IPS-18c (cell line): ENCODE measurements at regions not wholly inside any gene's neighbourhood (a gene's known extent, or its start where the extent isn't known, plus 50 kb on each side); places are given as distances from the start of the nearest gene placed in this dataset.
"Not testable (repeated sequence)": the region's sequence is repeated elsewhere in the genome, so short reads cannot be mapped to it uniquely, and the experiment has no call there.

Experiments used
- H3K4me3 ChIP-seq: 2 replicates; pipeline ENCODE4 v1.7.0; 2013; ENCODE audit warnings: low read depth, mild to moderate bottlenecking, low read length, moderate library complexity; ENCODE audit not compliant: insufficient read depth
- H3K9me3 ChIP-seq: one replicate; pipeline ENCODE4 v1.6.1; 2013; ENCODE audit warnings: mild to moderate bottlenecking, low read length, moderate library complexity; ENCODE audit not compliant: control insufficient read depth, insufficient read depth

GRCh38 chr1:65524931-65525265 is 104.4 kb downstream of the LEPR start:
- no peaks in the 10 kb centered on the region for H3K9me3 ChIP-seq
- peak overlapping the region; percentile 57; the same call in 1 of the 2 replicates for H3K4me3 ChIP-seq

DNA sequence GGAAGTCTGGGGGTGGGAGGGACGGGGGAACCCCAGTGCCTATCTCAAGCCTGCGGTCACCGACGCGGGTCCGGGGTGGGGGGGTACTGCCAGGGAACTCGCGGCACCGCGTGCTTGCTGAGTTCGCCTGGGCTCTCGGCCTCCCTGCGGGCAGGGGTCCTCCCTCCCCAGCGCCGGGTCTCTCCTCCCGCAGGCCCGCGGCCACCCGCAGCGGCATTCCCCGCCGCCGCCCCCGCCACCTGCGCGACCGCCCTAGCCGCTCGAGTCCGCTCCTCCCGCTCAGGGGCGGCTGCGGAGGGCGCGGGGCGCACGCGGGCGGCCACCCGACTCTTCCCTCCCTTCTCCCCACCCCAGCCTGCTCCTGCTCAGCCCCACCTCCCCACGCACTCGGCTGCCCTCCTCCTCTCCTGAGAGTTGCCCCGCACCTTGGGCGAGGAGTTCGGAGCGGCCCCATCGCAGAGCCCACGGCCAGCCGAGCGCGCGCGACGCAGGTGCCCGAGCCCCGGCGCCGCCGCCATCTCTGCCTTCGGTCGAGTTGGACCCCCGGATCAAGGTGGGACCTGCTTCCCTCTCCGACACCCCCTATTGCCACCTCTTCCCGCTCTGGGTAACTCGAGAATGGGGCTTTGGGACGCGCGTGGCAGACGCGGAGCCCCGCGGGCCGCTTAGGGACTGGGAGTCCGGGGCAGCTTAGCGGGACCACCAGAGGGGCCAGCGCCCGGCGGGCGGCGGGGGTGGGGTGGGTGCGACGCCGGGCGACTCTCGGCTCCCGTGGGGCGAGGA is 105.0 kb downstream of the LEPR start:
- peak overlapping the region; percentile 57 for H3K4me3 ChIP-seq
- no peaks in the 10 kb centered on the region for H3K9me3 ChIP-seq

DNA sequence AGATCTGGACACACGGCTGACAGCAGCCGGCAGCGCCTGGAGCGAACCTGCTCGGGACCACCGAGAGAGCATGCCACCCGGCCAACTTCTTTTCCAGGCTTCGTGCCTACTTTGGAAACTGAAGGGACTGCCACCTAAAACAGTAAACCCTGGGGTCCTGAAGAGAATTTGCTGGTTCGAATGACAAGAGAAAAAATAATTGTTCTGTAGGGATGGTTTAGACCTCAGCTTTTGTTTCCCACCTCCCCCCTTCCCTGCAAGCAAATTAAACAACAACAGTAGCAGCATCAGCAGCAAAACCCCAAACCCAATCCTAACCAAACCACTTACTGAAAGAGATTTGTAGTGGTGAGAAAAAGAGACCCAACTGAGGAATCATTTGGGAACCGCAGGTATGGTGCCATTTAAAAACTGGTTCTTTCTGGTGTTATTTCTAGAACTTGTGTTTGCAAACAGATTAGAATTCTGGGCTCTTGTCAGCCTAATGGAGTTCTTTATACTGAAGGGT is 105.6 kb downstream of the LEPR start:
- Histone ChIP-seq H3K4me3 (peak overlapping the region; percentile 57; the same call in 1 of the 2 replicates), H3K9me3 (no peaks in the 10 kb centered on the region)

DNA sequence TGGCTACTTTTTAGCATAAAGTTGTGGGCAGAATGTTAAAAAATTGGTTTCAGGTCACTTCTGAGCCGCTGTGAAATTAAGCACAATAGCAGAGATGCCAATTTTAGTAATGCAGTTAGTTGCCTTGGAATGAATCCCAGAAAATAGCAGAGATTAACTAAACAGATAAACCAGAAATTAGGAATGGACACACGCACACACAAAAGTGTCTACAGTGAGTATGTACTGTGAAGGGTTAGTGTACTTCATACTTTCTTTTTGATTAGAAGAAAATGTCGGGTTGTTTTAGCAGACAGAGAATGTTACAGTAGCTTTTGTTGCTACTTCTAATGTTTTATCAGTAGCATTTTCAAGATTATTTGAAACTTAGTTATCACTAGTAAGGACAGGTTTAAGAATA is 106.7 kb downstream of the LEPR start:
- Histone ChIP-seq H3K4me3 (no peak overlapping the region), H3K9me3 (no peaks in the 10 kb centered on the region)

DNA sequence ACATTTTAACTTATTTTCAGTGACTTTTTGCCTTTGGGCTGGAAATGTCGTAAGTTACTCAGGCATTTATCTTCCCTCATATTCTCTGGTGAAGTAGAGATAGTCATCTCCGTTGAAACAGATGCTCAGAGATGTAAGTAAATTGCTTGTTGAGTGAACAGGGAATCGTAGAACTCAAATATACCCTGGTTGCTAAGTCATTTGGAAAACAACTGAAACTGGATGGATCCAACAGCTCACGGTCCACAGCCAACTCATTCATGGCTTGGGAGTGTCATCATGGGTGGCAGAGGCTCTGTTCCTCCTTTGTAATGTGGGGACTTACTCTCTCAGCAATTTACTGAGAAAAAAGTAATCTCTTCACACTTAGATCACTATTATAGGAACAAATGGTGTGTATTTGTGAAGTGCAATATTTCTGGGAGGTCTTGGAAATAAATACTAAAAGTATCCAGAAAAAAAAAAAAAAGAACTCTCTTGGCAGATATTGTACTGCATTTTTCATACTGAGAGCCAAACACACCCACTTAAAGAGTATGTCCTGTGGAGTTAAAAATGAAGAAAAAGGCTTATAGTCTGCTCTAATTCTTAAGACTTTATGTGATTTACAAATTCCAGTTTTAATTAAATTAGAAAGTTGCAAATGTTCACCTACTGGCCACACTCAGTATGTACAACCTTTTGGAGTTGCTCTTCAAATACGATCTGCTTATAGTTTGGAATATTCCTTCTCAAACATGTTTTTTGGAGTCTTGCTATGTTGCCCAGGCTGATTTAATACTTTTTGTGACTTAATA is 107.4 kb downstream of the LEPR start:
- Histone ChIP-seq H3K4me3 (no peak overlapping the region), H3K9me3 (no peaks in the 10 kb centered on the region)

- Histone ChIP-seq H3K4me3 (no peak overlapping the region), H3K9me3 (no peaks in the 10 kb centered on the region)
Measured at GRCh38 chr1:65531972-65532570, 111.6 kb downstream of the LEPR start.

DNA sequence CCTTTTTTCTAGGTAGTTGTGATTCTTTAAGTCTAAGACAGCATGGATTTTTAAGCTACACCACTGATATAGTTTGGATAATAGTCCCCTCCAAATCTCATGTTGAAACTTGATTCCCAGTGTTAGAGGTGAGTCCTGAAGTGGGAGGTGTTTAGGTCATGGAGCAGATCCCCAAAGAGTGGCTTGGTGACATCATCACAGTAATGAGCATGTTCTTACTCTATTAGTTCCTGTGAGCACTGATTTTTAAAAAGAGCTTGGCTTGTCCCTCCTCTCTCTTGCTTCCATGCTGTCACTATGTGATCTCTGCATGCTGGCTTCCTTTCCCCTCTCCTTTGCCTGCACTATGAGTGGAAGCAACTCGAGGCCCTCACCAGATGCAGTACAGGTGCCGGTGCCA is 115.5 kb downstream of the LEPR start:
- Histone ChIP-seq H3K9me3 (no peaks in the 10 kb centered on the region), H3K4me3 (no peak overlapping the region)

DNA sequence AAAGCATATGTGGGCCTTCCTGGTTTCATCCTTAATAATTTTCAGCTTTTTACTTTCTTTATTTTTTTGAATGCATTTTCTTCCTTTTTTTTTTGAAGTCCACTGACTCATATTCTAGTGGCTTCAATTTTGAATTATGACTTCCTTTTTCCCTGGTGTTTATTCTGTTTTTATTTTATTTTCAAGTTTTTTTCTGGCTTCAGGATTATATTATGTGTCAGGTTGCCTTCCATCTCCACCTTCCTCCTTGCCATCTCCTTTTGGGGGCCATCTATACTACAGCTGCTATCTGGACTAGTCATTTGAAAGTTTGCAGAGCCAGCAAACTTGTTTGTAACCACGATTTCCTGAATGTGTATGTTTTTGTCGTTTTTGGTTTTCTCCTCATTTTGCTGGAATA is 117.6 kb downstream of the LEPR start:
- no peaks in the 10 kb centered on the region for H3K9me3 ChIP-seq
- no peak overlapping the region for H3K4me3 ChIP-seq

GRCh38 chr1:65538664-65539063 is 118.2 kb downstream of the LEPR start:
- Histone ChIP-seq H3K9me3 (no peaks in the 10 kb centered on the region), H3K4me3 (no peak overlapping the region)

DNA sequence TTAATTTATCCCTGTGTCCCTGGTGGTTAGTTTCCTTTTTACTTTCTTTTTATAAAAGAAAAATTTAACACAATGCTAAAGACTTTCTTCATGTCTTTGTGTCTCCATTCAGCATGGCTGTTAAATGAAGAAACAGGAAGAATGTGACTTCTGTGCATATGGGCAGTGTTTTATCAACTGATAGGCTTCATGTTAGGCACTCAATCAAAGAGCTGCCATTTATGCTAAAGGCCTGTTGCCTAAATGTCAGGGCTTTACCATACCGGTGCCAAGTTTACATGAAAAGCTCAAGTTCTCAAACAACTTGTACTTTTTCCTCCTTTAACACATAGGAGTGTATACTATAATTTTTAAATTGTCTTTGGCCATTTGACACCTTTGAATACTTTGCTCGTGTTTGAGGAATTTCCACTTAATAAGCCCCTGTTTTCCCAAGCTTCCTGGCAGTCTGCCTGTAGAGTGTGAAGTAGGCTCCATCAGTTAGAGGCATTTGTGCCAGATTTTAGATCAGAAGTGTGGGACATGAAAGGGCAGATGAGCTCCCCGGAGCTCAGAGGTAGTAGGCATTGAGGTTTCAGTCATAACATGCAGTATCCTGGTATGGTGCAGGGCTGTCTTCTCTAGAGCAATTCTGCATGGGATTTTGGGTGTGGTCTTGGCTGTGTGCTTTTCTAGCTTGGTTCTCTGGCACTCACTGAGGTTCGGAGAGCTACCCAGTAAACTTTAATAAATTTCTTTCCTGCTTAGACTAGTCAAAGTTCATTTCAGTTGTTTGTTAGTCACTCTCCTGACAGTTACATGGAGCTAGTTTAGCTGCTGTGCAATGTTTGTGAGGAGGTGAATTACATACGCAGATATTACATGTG is 119.0 kb downstream of the LEPR start:
- H3K4me3 ChIP-seq: no peak overlapping the region
- H3K9me3 ChIP-seq: no peaks in the 10 kb centered on the region

DNA sequence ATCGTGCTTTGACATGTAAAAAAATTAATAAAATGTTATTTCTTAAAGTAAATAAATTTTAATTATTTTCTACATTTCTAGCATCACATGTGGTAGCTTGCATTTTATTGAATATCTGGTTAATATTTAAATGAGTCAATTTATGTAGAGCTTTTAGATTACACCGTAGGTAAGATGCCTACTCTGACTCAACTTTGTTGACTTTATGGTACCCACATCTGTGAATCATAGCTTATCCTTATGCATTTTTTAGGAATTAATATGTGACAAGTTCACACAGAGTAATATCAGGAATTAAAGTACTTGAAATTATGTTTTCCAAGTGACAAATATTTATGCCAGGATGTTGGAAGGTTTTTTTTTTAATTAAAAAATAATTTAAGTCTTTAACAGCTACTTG is 120.7 kb downstream of the LEPR start:
- H3K9me3 ChIP-seq: no peaks in the 10 kb centered on the region
- no peak overlapping the region for H3K4me3 ChIP-seq

- Histone ChIP-seq H3K9me3 (no peaks in the 10 kb centered on the region), H3K4me3 (no peak overlapping the region)
Measured at GRCh38 chr1:65541865-65542264, 121.4 kb downstream of the LEPR start.

DNA sequence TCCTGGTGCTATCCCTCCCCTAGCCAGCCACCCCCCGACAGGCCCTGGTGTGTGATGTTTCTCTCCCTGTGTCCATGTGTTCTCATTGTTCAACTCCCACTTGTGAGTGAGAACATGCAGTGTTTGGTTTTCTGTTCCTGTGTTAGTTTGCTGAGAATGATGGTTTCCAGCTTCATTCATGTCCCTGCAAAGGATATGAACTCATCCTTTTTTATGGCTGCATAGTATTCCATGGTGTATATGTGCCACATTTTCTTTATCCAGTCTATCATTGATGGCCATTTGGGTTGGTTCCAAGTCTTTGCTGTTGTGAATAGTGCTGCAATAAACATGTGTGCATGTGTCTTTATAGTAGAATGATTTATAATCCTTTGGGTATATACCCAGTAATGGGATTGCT is 122.1 kb downstream of the LEPR start:
- H3K4me3 ChIP-seq, H3K9me3 ChIP-seq: not testable (repeated sequence)

DNA sequence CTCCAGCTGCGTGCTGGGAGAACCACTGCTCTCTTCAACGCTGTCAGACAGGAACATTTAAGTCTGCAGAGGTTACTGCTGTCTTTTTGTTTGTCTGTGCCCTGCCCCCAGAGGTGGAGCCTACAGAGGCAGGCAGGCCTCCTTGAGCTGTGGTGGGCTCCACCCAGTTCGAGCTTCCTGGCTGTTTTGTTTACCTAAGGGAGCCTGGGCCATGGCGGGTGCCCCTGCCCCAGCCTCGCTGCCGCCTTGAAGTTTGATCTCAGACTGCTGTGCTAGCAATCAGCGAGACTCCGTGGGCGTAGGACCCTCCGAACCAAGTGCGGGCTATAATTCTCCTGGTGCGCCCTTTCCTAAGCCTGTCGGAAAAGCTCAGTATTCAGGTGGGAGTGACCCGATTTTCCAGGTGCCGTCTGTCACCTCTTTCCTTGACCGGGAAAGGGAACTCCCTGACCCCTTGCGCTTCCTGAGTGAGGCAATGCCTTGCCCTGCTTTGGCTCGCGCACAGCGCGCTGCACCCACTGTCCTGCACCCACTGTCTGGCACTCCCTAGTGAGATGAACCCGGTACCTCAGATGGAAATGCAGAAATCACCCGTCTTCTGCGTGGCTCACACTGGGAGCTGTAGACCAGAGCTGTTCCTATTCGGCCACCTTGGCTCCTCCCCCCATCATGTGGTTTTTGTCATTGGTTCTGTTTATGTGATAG is 130.0 kb downstream of the LEPR start:
- not testable (repeated sequence) for H3K9me3 ChIP-seq
- H3K4me3 ChIP-seq: peak overlapping the region; percentile 46; the same call in 1 of the 2 replicates

DNA sequence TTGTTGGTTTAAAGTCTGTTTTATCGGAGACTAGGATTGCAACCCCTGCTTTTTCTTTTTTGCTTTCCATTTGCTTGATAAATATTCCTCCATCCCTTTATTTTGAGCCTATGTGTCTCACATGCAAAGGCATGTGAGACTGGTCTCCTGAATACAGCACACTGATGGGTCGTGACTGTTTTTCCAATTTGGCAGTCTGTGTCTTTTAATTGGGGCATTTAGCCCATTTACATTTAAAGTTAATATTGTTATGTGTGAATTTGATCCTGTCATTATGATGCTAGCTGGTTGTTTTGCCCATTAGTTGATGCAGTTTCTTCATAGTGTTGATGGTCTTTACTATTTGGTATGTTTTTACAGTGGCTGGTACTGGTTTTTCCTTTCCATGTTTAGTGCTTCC is 132.0 kb downstream of the LEPR start:
- H3K4me3 ChIP-seq: not testable (repeated sequence)

GRCh38 chr1:65554086-65554764 is 133.8 kb downstream of the LEPR start:
- H3K4me3 ChIP-seq, H3K9me3 ChIP-seq: not testable (repeated sequence)

More for the DNA sequence above, 132.0 kb downstream of the LEPR start:
- not testable (repeated sequence) for H3K9me3 ChIP-seq
